Vagina (tissue), 2 donors: ENCODE measurements at regions not wholly inside any gene's neighbourhood (a gene's known extent, or its start where the extent isn't known, plus 50 kb on each side); places are given as distances from the start of the nearest gene placed in this dataset.
A peak's percentile ranks its signal among the peaks of the same experiment; 100 is the strongest.
"Not testable (repeated sequence)": the region's sequence is repeated elsewhere in the genome, so short reads cannot be mapped to it uniquely, and the experiment has no call there.

Source experiments
- DNase-seq, 2 donors: peaks; one replicate each; pipeline ENCODE4 v3.0.0-alpha.2; 2017; ENCODE audit errors: extremely low spot score in 2 of 2
- H3K27ac ChIP-seq: fragments of 200-600 bp; sonication (generic); one replicate; pipeline ENCODE4 v1.5.1; 2019
- H3K27me3 ChIP-seq: fragments of 200-600 bp; sonication (generic); one replicate; pipeline ENCODE4 v1.5.1; 2019
- H3K36me3 ChIP-seq, 2 donors: fragments of 200-600 bp; sonication (generic); one replicate each; pipeline ENCODE4 v1.5.1; 2017 to 2019
- H3K4me1 ChIP-seq: fragments of 200-600 bp; sonication (generic); one replicate; pipeline ENCODE4 v1.5.1; 2019
- H3K4me3 ChIP-seq, 2 donors: fragments of 200-600 bp; sonication (generic); 1 replicate in 1 of 2; 2 replicates in 1 of 2; pipeline ENCODE4 v1.5.1; 2016 to 2019
- H3K9me3 ChIP-seq: fragments of 200-600 bp; sonication (generic); one replicate; pipeline ENCODE4 v1.5.1; 2019
- POLR2A ChIP-seq, 2 donors: fragments of 450-650 bp; IDR thresholded peaks; one replicate each; pipeline ENCODE4 v1.6.1; 2017; ENCODE audit warnings: antibody characterized with exemption in 2 of 2, mild to moderate bottlenecking in 2 of 2, moderate library complexity in 2 of 2
- POLR2AphosphoS5 ChIP-seq, 2 donors: sonication (generic); formaldehyde crosslinking; IDR thresholded peaks; one replicate each; pipeline ENCODE4 v1.9.0; 2017; ENCODE audit warnings: antibody characterized with exemption in 2 of 2, mild to moderate bottlenecking in 2 of 2, low read depth in 1 of 2; ENCODE audit not compliant: insufficient read depth in 1 of 2
- intact Hi-C: fragments of 100-400 bp; cut with DNase I; formaldehyde crosslinking; loops from one replicate; pipeline ENCODE4 v1.15.1; 2023
- TF ChIP-seq, protein P1 (sequence below), 3 experiments: fragments of 450-650 bp in 2 of 3; fragments of 200-600 bp in 1 of 3; sonication (generic) in 1 of 3; IDR thresholded peaks; one replicate each; pipeline ENCODE4 v1.5.1; 2017 to 2019; ENCODE audit warnings: antibody characterized with exemption in 3 of 3, mild to moderate bottlenecking in 2 of 3, moderate library complexity in 2 of 3

DNA sequence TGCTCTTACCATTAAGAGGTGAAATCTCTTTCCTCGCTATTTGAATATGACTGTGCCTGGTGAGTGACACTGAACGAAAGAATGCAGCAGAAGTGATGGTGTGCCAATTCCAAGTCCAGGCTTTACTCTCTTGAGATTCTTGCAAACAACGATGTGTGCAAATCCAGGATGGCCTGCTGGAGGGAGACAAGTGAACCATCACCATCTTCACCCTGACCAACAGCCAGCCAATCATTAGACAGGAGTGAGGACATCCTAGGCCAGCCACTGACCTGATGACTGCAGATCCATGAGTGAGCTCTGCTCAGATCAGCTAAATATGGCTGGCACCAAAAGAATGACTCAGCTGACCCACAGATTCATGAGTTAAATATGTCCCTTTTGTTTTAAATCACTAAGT, 878.0 kb downstream of the PDCD6IP start:
- Histone ChIP-seq H3K27ac (no peak overlapping the region), H3K4me1 (no peaks in the 10 kb centered on the region), H3K9me3 (no peaks in the 10 kb centered on the region), H3K36me3 (no peaks in the 10 kb centered on the region), H3K4me3 (no peak overlapping the region), H3K27me3 (no peaks in the 10 kb centered on the region)
- no peak for DNase-seq
- TF ChIP-seq POLR2AphosphoS5 (IDR thresholded peaks at IDR 0.05; ENCODE audit: insufficient read depth in 1 of 2, low read depth in 1 of 2), result no peak
- no peak for TF ChIP-seq POLR2A (IDR thresholded peaks at IDR 0.05)
- TF ChIP-seq, protein P1, sequence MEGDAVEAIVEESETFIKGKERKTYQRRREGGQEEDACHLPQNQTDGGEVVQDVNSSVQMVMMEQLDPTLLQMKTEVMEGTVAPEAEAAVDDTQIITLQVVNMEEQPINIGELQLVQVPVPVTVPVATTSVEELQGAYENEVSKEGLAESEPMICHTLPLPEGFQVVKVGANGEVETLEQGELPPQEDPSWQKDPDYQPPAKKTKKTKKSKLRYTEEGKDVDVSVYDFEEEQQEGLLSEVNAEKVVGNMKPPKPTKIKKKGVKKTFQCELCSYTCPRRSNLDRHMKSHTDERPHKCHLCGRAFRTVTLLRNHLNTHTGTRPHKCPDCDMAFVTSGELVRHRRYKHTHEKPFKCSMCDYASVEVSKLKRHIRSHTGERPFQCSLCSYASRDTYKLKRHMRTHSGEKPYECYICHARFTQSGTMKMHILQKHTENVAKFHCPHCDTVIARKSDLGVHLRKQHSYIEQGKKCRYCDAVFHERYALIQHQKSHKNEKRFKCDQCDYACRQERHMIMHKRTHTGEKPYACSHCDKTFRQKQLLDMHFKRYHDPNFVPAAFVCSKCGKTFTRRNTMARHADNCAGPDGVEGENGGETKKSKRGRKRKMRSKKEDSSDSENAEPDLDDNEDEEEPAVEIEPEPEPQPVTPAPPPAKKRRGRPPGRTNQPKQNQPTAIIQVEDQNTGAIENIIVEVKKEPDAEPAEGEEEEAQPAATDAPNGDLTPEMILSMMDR (IDR thresholded peaks at IDR 0.05), result no peak
- intact Hi-C loops, result no loop called here

DNA sequence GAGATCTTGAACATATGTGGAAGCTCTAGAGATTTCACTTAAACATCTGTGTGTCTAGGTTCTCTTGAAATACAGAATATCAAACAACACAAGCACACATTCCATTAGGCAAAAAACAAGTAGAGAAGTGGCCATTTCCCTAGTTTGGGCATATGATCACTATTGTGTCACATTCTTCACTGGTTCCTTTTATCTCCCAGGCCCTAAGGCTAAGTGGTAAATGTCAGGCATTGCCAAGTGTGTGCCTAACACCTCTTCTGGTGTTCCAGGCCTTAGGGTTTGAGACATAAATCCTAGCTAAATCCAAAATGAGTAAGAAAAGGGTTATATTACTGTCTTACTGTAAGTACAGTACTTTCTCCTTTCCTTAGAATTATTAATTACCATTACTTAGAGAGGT, 880.1 kb downstream of the PDCD6IP start:
- no peak for DNase-seq
- TF ChIP-seq, protein P1 (IDR thresholded peaks at IDR 0.05), result no peak
- TF ChIP-seq POLR2A (IDR thresholded peaks at IDR 0.05), result no peak
- no peak for TF ChIP-seq POLR2AphosphoS5 (IDR thresholded peaks at IDR 0.05; ENCODE audit: insufficient read depth in 1 of 2, low read depth in 1 of 2)
- H3K4me3 ChIP-seq, result no peak overlapping the region
- no peaks in the 10 kb centered on the region for H3K4me1 ChIP-seq
- no peaks in the 10 kb centered on the region for H3K9me3 ChIP-seq
- H3K36me3 ChIP-seq, result no peaks in the 10 kb centered on the region
- intact Hi-C loops, result no loop called here
- no peak overlapping the region for H3K27ac ChIP-seq
- H3K27me3 ChIP-seq, result no peaks in the 10 kb centered on the region

DNA sequence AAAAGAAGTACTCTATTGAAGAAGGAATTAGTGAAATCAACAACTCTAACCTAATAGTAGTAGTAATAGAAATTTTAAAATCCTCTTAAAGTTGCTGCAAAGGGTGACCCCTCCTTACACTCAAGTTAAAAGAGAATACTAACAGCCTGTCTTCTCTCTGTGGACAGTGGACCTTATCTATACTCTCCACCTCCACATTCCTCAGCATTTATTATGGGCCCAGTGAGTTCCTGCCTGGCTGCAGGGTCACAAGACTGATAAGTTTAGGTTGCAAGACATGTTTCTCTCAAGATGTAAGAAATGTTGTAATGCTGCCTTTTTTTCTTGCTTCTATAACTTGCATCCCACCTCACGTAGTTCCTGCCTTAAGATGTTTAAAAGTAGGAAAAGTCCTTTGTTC, 880.6 kb downstream of the PDCD6IP start:
- H3K27ac ChIP-seq, DNase-seq, H3K36me3 ChIP-seq, H3K27me3 ChIP-seq, H3K4me3 ChIP-seq, intact Hi-C loops, H3K4me1 ChIP-seq, H3K9me3 ChIP-seq: not testable (repeated sequence)

DNA sequence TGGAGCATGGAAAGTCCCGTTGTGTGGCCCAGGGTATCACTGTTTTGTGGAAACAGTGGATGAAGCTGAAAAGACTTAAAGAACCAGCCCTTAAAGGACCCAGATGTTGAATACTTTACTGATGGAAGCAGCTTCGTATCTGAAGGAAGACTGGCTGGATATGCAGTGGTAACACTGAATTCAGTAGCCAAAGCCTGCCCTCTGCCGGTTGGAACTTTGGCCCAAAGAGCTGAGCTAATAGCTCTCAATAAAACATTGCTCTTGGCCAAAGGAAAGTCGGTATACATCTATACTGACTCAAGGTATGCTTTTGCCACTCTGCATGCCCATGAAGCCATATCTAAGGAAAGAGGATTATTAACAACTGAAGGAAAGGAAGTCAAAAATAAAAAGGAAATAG, 885.4 kb downstream of the PDCD6IP start:
- H3K27me3 ChIP-seq, result no peaks in the 10 kb centered on the region
- H3K36me3 ChIP-seq, result no peaks in the 10 kb centered on the region
- no peaks in the 10 kb centered on the region for H3K9me3 ChIP-seq
- H3K27ac ChIP-seq, result no peak overlapping the region
- intact Hi-C loops, result no loop called here
- DNase-seq, result no peak
- no peak overlapping the region for H3K4me3 ChIP-seq
- no peak for TF ChIP-seq POLR2AphosphoS5 (IDR thresholded peaks at IDR 0.05; ENCODE audit: insufficient read depth in 1 of 2, low read depth in 1 of 2)
- TF ChIP-seq, protein P1 (IDR thresholded peaks at IDR 0.05), result peak in 2 of 3 experiments; percentile 12 to 20
- no peaks in the 10 kb centered on the region for H3K4me1 ChIP-seq

DNA sequence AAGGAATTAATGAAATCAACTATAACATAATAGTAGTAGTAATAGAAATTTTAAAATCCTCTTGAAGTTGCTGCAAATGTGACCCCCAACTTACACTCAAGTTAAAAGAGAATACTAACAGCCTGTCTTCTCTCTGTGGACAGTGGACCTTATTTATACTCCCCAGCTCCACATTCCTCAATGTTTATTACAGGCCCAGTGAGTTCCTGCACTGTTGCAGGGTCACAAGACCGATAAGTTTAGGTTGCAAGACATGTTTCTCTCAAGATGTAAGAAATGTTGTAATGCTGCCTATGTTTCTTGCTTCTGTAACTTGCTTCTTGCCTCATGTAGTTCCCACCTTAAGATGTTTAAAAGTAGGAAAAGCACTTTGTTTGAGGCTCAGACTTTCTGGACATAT, 888.1 kb downstream of the PDCD6IP start:
- Histone ChIP-seq H3K36me3 (no peaks in the 10 kb centered on the region), H3K9me3 (no peaks in the 10 kb centered on the region), H3K27ac (no peak overlapping the region), H3K27me3 (no peaks in the 10 kb centered on the region), H3K4me1 (no peaks in the 10 kb centered on the region), H3K4me3 (no peak overlapping the region)
- no peak for DNase-seq
- intact Hi-C loops, result no loop called here
- TF ChIP-seq POLR2A (IDR thresholded peaks at IDR 0.05), result no peak
- TF ChIP-seq, protein P1 (IDR thresholded peaks at IDR 0.05), result no peak
- no peak for TF ChIP-seq POLR2AphosphoS5 (IDR thresholded peaks at IDR 0.05; ENCODE audit: insufficient read depth in 1 of 2, low read depth in 1 of 2)

DNA sequence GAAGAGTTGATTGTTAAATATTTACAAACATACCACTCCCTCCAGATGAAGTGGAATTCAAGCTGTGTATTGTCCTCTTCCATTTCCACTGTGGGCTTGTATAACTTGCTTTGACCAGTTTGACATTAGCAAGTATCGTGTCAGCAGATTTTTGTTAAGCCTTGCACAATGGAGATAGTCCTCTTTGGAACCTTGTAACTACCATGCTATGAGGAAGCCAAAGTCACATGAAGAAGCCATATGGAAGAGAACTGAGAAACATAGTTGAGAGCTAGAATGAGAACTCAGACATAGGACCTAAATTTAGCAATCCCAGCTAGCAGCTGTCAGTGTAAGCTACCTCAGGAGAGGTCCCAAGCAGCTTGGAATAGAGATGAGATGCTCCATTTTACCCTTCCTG, 889.2 kb downstream of the PDCD6IP start:
- Histone ChIP-seq H3K27me3 (no peaks in the 10 kb centered on the region), H3K4me3 (no peak overlapping the region), H3K4me1 (no peaks in the 10 kb centered on the region), H3K9me3 (no peaks in the 10 kb centered on the region), H3K36me3 (no peaks in the 10 kb centered on the region), H3K27ac (no peak overlapping the region)
- intact Hi-C loops, result no loop called here
- DNase-seq, result no peak
- TF ChIP-seq, protein P1 (IDR thresholded peaks at IDR 0.05), result no peak
- TF ChIP-seq POLR2A (IDR thresholded peaks at IDR 0.05) (no peak), POLR2AphosphoS5 (IDR thresholded peaks at IDR 0.05; ENCODE audit: insufficient read depth in 1 of 2, low read depth in 1 of 2) (no peak)
